Ishikawa (cell line): ENCODE measurements at regions not wholly inside any gene's neighbourhood (a gene's known extent, or its start where the extent isn't known, plus 50 kb on each side); places are given as distances from the start of the nearest gene placed in this dataset.

Experiments
- CEBPB ChIP-seq: IDR thresholded peaks from 2 replicates; pipeline ENCODE4 v1.6.1; 2012
- CREB1 ChIP-seq: IDR thresholded peaks from 2 replicates; pipeline ENCODE4 v1.6.1; 2012; ENCODE audit warnings: low read depth
- EGR1 ChIP-seq: IDR thresholded peaks from 2 replicates; pipeline ENCODE4 v1.6.1; 2012
- EP300 ChIP-seq: IDR thresholded peaks from 2 replicates; pipeline ENCODE4 v1.6.1; 2012; ENCODE audit warnings: borderline replicate concordance
- FOXM1 ChIP-seq: IDR thresholded peaks from 2 replicates; pipeline ENCODE4 v1.6.1; 2012; ENCODE audit warnings: low read depth, borderline replicate concordance
- MAX ChIP-seq: IDR thresholded peaks from 2 replicates; pipeline ENCODE4 v1.6.1; 2012
- NFIC ChIP-seq: IDR thresholded peaks from 2 replicates; pipeline ENCODE4 v1.6.1; 2012
- RAD21 ChIP-seq: IDR thresholded peaks from 2 replicates; pipeline ENCODE4 v1.6.1; 2012; ENCODE audit warnings: low read depth
- REST ChIP-seq: IDR thresholded peaks from 2 replicates; pipeline ENCODE4 v1.6.1; 2012; ENCODE audit warnings: low read depth, mild to moderate bottlenecking
- TAF1 ChIP-seq: IDR thresholded peaks from 2 replicates; pipeline ENCODE4 v1.6.1; 2012; ENCODE audit warnings: low read depth, mild to moderate bottlenecking
- TCF12 ChIP-seq: IDR thresholded peaks from 2 replicates; pipeline ENCODE4 v1.6.1; 2012; ENCODE audit warnings: low read depth
- TEAD4 ChIP-seq: IDR thresholded peaks from 2 replicates; pipeline ENCODE4 v1.6.1; 2012
- USF1 ChIP-seq: IDR thresholded peaks from 2 replicates; pipeline ENCODE4 v1.6.1; 2012
- YY1 ChIP-seq: IDR thresholded peaks from 2 replicates; pipeline ENCODE4 v1.6.1; 2012; ENCODE audit warnings: low read depth
- ZBTB7A ChIP-seq: IDR thresholded peaks from 2 replicates; pipeline ENCODE4 v1.6.1; 2012; ENCODE audit warnings: low read depth

GRCh38 chrX:45794323-45794994 is 593.8 kb upstream of the DIPK2B start:
- TF ChIP-seq FOXM1, result peak; percentile 46; the same call in 1 of the 2 replicates
- 0 out of 2 replicates have a peak, but pooled peaks have one; percentile 23 for TF ChIP-seq EP300
- peak; percentile 58; the same call in 1 of the 2 replicates for TF ChIP-seq TCF12
- 0 out of 2 replicates have a peak, but pooled peaks have one; percentile 15 for TF ChIP-seq TEAD4
- TF ChIP-seq ZBTB7A, result no peak

- TF ChIP-seq RAD21 (no peak), MAX (peak; percentile 69), USF1 (peak; percentile 24; the same call in 1 of the 2 replicates), NFIC (no peak), YY1 (no peak), TCF12 (0 out of 2 replicates have a peak, but pooled peaks have one; percentile 15), EP300 (no peak), EGR1 (peak; percentile 75; the same call in 1 of the 2 replicates)
Measured at GRCh38 chrX:45788941-45789348, 588.3 kb upstream of the DIPK2B start.

- TF ChIP-seq EP300 (no peak), REST (no peak), TCF12 (no peak), USF1 (no peak), CREB1 (no peak), TEAD4 (no peak), CEBPB (no peak), FOXM1 (no peak), EGR1 (no peak), NFIC (no peak), ZBTB7A (no peak), TAF1 (no peak), RAD21 (no peak)
Measured at GRCh38 chrX:45788315-45788714, 587.6 kb upstream of the DIPK2B start.

- no peak for TF ChIP-seq USF1
- no peak for TF ChIP-seq CREB1
- TF ChIP-seq EP300, result no peak
- TF ChIP-seq CEBPB, result no peak
Measured at GRCh38 chrX:45784590-45784989, 583.9 kb upstream of the DIPK2B start.

- TF ChIP-seq USF1 (no peak), TAF1 (no peak), FOXM1 (no peak), REST (no peak), CEBPB (no peak), CREB1 (no peak)
Measured at GRCh38 chrX:45783002-45783401, 582.3 kb upstream of the DIPK2B start.

GRCh38 chrX:45781901-45782553 is 581.4 kb upstream of the DIPK2B start:
- TF ChIP-seq TCF12 (no peak), EGR1 (no peak), FOXM1 (no peak), ZBTB7A (no peak), EP300 (no peak), NFIC (no peak), CEBPB (no peak), CREB1 (no peak), REST (no peak), TEAD4 (no peak), USF1 (no peak), YY1 (no peak), TAF1 (no peak), RAD21 (no peak; the same call in 1 of the 2 replicates), MAX (no peak)
